Fibroblast of villous mesenchyme (primary cell): ENCODE measurements at regions not wholly inside any gene's neighbourhood (a gene's known extent, or its start where the extent isn't known, plus 50 kb on each side); places are given as distances from the start of the nearest gene placed in this dataset.
A peak's percentile ranks its signal among the peaks of the same experiment; 100 is the strongest.

ENCODE experiments used
- DNase-seq: peaks from one replicate; pipeline ENCODE4 v3.0.0-alpha.2; 2010; ENCODE audit warnings: low read depth
- H3K4me3 ChIP-seq: 2 replicates; pipeline ENCODE4 v1.5.1; 2011; ENCODE audit warnings: low read depth, mild to moderate bottlenecking, low read length
- TF ChIP-seq, protein P1 (sequence below): IDR thresholded peaks from 2 replicates; pipeline ENCODE4 v1.5.1; 2012; ENCODE audit warnings: low read depth, mild to moderate bottlenecking, low read length; ENCODE audit not compliant: insufficient read depth

DNA sequence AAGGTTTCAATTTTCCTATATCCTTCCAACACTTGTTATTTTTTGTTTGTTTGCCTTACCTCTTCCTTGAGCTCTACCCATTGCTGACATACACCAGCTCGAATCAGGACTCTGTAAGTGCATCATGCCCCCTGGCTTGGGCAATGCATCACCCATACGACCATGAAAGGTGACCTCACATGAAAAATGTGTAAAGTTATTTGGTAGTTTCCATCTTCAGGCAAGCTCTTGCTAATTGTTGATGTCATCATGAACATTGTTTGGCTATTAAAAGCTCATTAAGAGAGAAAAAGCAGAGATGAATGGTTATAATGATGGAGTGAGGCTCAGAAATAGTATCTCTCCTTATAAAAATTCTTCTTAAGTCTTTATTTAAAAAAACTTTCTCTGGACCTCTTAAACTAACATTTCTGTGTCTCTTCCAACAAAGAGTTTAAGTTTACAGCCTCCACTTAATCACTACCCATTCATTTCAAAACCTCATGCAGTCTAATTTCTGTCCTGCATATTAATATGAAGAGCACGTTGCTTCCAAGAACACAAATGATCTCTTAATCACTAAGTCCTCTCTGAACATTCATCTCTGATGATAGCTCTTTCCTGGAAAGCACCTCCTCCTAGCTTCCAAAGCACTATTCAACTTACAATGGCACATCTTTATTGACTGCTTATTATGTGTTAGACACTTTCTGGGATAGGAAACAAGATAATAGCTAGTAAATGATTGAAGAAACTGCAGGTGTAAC is 236.3 kb downstream of the NFKBIZ start:
- no peak overlapping the region for H3K4me3 ChIP-seq
- peak; percentile 46 for DNase-seq
- TF ChIP-seq, protein P1, sequence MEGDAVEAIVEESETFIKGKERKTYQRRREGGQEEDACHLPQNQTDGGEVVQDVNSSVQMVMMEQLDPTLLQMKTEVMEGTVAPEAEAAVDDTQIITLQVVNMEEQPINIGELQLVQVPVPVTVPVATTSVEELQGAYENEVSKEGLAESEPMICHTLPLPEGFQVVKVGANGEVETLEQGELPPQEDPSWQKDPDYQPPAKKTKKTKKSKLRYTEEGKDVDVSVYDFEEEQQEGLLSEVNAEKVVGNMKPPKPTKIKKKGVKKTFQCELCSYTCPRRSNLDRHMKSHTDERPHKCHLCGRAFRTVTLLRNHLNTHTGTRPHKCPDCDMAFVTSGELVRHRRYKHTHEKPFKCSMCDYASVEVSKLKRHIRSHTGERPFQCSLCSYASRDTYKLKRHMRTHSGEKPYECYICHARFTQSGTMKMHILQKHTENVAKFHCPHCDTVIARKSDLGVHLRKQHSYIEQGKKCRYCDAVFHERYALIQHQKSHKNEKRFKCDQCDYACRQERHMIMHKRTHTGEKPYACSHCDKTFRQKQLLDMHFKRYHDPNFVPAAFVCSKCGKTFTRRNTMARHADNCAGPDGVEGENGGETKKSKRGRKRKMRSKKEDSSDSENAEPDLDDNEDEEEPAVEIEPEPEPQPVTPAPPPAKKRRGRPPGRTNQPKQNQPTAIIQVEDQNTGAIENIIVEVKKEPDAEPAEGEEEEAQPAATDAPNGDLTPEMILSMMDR = no peak

DNA sequence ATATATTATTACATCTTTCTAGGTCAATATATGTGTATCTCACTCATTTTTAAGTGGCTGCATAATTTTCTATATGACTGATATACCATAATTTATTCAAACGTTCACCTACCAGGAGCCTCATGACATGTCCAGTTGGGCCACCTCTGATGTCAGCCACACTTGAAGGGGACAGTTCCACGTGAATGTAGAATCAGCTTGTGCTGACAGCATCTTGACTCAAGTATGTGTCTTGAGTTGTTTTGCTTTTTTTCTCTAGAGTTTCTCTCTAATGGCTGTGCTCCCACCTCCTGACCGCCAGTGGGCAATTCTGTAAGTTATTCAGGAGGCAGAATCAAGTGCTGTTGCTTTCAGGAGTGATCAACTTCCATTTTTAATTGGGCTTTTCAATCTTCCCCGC is 237.9 kb downstream of the NFKBIZ start:
- no peak for DNase-seq

DNA sequence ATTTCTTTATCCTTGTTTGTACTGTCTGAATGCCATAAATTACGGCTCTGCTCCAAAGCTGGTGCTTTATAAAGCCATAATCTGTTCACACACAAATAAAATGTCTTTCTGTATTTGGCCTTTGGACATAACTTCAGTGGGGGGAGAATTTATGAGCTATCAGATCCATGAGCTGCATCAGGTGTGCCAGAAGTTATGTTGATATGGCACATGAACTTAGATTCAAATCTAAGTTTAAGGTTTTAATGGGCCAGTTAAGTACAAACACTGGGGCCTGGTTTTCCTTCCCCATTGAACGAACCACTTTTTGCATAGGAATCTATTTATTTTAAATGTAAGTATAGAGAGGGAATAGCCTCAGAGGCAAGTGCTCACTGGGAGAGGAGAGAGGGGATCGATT is 239.9 kb downstream of the NFKBIZ start:
- H3K4me3 ChIP-seq = no peak overlapping the region
- TF ChIP-seq, protein P1 = no peak
- peak; percentile 70 for DNase-seq

More for the DNA sequence above, 237.9 kb downstream of the NFKBIZ start:
- TF ChIP-seq, protein P1 = no peak
- H3K4me3 ChIP-seq = no peak overlapping the region

DNA sequence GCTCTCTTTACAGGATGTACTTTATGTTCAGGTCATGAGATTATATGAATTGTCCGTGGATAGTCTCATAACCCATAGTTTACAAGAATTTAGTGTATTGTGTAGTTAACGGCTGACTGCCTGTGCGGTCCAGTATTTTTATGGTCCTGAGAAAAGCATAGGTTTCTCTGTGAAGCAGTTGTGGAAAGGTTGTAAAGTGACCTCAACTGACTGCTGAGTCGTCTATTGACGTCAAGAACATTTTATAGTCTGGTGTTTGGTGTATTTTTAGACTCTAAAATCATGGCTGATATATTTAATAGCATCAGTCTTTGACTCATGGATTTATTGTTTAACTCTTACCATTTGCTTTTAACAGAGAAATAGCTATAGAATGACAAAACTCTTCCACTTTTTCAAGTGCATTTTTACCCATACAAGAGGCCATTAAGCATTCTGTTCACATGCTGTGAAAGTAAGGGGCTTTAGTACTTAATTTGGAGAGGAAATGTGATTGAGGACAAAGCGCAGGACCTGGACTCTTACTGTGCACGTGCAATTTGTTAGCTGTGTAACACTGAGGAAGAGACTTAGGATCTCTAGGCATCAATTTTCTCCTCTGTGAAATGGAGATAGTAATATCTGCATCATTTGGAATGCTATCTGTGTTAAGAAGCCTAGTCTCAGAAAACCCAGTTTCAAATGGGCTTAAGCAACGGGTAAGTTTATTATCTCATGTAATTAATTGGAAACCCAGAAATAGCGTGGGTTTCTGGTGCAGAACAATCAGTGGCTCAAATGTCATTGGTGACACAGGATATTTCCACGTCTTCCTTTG is 240.8 kb downstream of the NFKBIZ start:
- no peak overlapping the region for H3K4me3 ChIP-seq
- peak; percentile 99 for DNase-seq
- TF ChIP-seq, protein P1 = no peak

DNA sequence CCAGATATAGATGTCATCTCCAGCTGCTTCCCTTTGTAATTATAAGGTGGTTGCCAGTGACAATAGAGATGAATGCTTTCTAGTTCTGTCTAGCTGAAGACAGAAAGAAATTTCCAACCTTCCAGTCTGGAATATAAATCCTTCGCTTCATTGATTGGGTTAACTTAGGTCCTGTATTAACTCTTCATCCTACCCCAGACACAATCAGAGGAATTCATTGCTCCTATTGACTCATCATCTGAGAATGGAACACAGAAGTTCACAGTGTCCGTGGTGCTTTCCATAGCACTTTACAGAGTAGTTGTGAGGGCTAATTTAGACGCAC is 241.4 kb downstream of the NFKBIZ start:
- H3K4me3 ChIP-seq = no peak overlapping the region
- peak; percentile 62 for DNase-seq
- TF ChIP-seq, protein P1 = no peak

DNA sequence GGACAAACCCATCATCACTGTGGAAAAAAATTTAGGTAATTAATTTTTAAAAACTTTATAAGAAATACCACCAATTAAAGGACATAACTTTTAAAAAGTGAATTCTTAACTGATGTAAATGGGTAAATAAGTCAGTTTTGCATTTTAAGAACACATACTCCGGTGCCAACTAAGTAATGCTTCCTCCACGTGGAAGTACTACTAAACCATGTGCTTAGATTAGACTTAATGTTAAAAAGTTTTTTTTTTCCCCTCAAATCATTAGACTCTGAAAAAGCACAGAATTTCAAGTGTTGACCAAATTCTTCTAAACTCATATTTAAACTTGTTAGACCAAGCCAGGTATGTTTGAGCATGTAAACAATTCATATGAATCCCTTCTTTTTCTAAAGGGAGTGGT is 242.0 kb downstream of the NFKBIZ start:
- no peak for DNase-seq
- no peak overlapping the region for H3K4me3 ChIP-seq
- TF ChIP-seq, protein P1 = no peak
